SKM-1 treated with dmso at 0.1 percent for 144 hours (cell line): ENCODE measurements at regions not wholly inside any gene's neighbourhood (a gene's known extent, or its start where the extent isn't known, plus 50 kb on each side); places are given as distances from the start of the nearest gene placed in this dataset.

Experiments used
- DNase-seq: peaks from one replicate; lab custom pipeline; 2025; ENCODE audit not compliant: unreplicated experiment; lab: John Stamatoyannopoulos, UW

DNA sequence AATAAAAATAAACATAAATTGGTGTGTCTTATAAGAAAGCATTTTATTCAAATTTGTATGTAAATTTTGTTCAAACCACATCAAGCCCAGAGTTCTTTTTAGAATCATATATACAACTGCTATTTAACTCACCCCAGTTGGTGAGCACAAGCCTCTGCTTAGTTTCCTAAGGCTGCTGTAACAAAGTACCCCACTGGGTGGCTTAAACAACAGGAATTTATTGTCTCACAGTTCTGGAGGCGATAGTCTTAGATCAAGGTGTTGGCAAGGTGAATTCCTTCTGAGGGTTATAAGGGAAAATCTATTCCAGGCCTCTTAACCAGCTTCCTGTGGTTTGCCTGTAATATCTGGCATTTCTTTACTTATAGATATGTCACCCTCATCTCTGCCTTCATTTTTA, 1133.5 kb downstream of the OLFM4 start:
- DNase-seq = no peak

DNA sequence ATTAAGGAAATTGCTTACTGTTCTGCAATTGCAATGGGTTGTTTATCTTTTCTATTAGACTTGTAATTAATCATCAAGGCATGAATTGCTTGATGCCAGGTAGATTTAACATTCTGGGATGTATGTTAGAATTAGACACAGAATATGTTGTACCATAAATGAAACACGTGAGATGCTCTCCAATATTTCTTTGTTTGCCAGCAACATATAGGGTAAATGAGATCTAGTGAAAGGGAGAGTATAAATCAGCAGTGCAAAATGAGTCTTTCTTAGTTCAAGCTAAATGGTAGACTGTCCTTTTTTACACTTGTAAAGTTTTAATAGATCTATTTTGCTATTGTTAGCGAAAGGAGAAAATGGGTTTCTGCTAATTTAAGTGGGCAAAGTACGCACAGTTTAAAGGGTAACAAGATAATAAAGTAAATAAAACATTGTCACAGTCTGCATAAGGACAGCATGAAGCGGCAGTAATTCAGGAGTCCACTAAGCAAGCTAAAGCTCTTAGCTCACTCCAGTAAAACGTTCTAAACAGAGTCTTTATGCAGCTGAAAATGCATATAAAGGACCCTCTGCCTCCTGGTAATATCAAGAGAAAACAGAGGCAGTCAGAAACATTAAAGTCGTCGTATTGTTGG, 1137.1 kb downstream of the OLFM4 start:
- no peak for DNase-seq

DNA sequence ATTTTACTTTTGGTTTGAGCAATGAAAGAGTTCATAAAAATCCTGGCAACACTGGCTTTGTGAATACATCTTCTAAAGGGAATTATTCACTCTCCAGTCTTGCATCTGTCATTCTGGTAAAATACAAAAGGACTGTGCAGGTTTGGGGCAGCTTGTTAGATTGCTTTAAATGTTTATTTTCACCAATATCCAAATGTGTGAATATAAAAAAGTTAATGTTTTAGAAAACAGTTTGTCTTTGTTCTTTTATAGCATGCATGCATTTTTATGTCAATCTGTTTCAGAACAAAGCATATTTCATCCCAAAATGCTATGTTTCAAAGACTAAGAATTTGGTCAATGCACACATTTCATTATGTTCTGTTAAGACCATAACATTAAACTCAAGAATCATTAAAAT, 1145.4 kb downstream of the OLFM4 start:
- DNase-seq = no peak

DNA sequence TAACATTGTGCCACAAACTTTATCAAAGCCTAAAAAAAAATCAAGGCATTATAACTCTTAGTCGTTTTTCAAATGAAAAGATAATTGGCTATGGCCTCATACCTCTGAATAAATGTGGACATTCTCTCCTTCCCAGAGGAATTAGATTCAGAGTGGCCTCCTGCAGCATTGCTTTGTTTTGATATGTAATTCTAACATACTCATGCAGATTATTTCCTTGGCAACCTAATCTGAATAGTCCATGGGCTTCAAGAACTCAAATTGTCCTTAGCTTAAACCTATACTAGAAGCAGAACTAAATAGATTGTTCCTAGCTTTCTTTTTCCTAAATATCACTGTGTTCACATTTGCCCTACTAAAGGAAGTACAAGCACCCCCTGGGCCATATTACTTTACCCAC, 1146.9 kb downstream of the OLFM4 start:
- DNase-seq = no peak

DNA sequence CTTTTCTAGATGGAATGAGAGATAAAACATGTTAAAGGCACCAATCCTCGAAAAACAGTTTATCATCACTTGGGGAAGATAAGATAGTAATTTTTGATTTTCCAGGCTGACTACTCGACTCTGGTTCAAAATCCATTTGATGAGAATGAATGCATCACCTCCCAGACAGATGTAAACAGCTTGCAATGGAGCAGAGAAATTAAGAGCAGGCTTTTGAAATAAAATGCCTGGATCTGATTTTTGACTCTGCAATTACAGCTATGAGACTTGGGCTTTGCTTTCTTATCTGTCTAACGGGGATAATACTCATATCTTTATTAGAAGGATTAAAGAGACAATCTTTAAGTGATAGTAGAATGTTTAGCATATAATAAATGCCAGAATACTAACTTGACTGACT, 1148.9 kb downstream of the OLFM4 start:
- no peak for DNase-seq

DNA sequence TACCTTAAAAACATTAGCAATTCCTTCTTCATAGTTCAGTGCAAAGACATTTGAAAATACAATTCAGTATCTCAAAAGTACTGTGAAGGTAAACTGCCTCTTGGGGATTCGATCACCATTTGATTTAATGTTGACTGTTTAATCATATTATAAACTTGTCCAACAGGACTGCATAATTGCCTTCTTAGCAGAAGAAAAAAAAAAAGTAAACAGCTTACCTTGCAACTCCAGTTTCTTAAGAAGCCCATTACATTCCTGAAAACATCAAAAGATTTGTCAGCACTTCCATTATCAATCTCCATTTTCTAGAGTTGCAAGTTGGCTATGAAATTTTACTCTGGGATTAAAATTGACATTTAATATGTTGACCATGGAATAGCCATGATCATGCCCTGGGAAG, 1154.6 kb downstream of the OLFM4 start:
- DNase-seq = no peak

DNA sequence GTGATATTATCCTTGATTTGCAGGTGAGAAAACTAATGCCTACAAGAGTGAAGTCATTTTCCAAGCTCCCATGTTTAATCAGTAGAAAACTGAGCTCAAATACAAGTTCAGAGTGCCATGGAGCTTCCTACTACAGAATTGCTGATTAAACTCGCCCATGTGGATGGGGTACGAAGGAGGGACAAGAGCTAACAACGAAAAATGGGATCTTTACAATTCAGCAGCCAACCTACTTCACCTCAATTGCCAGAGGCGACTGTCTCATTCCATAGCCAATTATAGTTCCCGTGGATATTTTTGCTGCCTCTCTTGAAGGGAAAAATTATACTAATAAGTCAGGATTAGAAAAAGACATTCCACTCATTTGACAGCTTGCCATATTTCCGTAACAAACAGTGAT, 1155.1 kb downstream of the OLFM4 start:
- no peak for DNase-seq

DNA sequence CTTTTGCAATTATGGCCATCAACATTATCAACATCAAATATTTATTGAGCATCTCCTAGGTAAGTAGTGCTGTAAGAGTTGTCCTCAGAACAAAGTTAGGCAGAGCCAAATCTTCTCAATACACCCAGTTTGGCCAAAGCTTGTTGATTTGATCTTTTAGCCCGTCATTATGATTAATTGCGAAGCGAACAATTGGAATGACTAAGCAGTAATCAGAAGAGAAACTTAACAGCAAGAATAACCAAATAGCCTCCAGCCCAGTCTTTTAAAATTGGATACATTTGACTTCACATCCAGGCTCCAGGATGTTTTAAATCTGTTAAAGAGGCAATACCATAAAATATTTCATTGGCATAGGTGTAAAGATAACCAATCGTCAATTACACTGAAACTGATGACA, 1156.0 kb downstream of the OLFM4 start:
- no peak for DNase-seq

DNA sequence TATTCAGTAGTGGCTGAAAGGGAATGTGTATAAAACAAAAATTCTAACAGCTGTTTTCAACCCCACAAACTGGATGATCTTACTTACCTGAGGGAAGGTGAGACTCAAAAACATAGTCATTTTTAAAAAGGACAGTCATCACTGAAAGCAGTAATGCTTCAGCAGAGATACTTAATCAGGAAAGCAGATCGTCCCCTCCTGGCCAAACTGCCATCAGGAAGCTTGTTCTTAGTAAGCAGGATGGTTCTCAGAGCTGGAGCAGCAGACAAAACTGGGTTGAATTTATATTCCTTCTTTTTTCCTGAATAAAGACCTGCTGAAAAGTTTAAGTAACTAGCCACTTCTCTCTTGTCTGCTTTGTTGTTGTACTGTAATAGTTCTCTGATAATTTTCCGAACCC, 1156.5 kb downstream of the OLFM4 start:
- no peak for DNase-seq

DNA sequence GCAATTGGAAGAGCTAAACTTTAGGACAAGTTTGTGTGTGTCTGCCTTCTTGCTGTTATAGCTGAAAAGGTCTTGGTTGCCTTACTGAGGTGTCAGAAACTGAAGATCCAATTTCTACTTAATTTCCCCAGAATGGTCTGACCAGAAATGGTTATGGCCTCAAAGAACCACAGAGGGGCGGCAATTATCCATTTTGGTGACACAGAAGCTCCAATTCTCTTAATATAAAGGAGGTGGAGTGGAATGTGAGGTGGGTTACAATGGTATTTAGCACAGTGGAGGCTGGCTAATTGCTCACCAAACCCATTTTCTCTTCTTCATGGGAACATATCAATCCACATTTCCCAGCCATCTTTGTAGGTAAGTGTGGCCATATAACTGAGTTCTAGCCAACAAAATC, 1157.2 kb downstream of the OLFM4 start:
- DNase-seq = no peak

DNA sequence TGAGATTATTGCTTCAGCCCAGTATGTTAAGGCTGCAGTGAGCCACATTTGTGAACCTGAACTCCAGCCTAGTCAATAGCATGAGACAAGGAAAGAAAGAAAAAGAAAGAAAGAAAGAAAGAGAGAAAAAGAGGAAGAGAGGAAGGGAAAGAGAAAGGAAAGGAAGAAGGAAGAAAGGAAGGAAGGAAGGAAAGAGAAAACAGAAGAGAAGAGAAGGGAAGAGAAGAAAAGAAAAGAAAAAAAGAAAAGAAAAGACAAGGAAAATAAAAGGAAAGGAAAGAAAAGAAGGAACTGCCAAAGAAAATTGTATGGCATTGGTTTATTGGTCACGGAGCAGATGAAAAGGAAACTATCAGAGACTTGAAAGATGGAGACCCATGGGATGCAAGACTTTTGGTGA, 1158.8 kb downstream of the OLFM4 start:
- DNase-seq = no peak

DNA sequence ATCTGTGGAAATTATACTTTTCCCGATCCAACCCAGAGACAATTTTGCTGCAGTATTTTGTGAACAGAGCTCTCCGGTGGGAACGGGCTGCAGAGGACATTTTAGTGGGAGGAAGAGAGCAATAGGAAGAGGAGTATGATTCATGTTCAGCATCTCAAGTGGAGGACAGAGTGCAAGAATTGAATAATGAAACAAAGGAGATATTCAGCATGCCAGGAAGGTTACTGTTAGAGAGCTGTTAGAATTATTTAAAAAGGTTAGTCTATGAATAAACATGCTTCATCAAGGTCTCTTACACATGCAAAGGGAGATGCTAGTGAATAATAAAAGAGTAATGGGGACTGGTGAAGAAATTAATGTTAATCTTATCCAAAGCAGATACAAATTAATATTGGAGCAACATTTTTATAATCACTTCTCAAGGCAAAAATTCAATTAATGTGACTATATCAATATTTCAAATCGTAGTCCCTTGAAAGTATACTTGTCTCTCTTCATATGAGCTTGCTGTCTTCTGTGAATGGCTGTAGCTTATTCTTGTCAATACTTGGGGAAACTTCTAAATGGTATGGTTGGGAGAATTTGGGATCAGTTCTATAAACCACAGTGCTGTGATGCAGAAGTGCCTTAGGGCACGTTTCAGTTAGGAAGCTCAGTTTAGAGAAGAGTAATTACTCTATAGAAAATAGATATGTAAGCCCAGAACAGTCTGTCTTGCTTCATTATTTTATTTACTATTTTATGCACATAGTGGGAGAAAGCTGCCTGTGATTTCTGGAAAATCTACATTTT, 1165.8 kb downstream of the OLFM4 start:
- no peak for DNase-seq

DNA sequence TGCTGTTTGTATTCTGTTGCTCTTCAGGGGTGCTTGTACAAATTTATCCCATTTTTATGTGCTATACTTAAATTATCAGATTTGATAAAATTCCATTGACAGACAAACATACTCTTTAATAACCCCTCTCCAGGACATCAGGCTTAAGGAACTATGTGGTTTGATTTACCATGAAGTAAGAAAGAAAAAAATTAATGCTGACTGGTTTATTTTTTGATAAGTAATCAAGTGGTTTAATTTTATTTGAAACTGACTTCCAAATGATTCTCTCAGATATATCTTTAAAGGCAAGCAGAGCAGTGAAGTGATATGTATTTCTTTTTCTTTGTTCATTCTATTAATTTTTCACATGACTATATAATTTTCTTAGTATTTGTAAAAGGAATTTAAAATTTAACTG, 1168.1 kb downstream of the OLFM4 start:
- no peak for DNase-seq

DNA sequence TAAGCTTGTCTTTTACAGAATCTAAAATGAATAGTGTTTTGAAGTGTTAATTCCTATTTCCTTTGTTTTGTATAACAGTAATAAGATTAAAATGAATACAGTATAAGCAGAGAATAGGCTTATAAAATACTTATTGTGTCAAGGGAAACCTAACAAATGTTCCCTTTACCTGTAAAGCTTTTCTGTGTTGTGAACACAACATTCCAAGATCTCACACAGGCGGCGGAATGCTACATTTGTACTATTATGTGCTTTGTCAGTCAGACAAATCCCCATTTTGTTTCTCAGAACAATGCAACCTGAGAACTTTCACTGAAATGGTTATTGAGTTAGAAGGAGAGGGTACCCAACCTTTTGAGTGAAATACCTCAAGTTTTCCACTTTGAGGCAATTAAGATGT, 1170.3 kb downstream of the OLFM4 start:
- no peak for DNase-seq

DNA sequence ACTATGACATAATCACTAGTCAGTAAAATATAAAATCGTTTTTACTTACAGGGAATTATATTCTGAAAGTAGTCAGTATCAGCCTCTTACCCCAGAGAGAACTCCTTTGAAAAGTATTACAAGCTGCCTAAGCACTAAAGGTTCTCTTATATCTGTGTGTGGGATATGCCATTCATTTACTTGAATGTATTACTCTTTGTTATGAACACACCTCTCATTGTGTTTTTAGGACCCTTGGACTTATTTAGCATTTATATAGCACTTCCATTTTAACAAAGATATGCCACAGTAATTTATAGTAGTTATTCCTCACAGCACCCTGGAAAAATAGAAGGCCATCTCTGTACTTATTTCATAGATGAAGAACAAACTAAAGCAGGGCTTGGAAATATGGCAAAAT, 1178.0 kb downstream of the OLFM4 start:
- DNase-seq = no peak

DNA sequence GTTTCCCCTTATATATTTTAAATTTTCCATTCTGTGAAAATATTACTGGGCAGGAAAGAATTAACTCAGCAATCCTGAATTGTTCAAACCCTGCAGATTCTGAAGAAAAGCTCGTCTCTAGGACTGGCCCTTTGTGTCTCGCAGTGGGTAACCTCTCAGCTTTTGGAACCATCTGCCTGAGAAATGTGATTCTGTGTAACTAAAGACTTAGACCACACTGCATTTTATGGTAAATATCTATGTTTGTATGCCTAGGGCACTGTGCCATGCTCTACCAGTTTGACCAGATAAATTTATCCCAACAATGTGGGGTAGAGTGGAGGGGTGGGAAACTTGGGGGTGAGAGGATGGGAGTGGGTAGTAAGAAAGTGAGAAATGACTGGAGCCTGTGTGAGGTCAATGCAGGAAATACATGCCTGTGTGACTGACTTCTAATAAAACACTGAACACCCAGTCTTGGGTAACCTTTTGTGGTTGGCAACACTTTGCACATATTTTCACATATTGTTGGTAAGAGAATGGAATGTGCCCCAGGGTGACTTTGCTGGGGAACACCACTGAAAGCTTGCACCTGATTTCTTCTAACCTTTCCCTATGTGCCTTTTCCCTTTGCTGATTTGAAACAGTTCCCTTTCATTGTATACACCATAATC, 1181.9 kb downstream of the OLFM4 start:
- no peak for DNase-seq

DNA sequence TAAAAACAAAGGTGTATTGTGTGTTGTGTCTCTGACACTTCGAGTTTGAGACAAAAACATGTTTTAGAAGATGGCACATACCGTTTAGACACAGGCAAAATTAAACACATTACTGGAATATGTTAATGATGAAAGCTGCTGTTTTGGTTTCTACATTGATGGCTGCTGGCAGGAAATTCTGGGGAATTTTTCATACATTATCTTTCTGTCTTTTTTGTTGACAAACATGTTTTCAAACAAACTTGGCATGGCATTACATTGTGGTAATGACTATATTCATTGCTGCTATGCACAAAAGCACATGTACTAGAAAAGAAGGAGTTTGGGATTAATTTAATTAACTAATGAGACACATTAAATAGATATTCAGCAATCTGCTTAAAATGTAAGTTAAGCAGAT, 1187.6 kb downstream of the OLFM4 start:
- DNase-seq = no peak

DNA sequence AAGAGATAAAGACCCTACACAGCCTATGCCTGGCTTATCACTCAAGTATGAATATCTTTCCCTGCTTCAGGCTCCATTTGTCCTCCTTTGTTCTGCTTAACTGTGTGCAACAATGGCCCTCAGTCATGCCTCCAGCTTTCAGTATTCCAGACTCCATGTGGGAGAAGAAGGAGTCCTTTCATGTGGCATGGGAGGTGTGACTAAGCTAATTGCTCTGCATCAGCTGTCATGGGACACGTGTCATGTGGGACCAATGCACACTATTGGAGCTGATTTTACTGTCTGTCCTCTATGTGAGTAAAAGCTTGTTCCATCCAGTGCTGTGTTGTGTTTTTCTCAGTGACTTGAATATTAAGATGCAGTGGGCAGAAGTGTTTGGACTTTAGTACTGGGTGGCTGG, 1198.3 kb downstream of the OLFM4 start:
- DNase-seq = no peak

DNA sequence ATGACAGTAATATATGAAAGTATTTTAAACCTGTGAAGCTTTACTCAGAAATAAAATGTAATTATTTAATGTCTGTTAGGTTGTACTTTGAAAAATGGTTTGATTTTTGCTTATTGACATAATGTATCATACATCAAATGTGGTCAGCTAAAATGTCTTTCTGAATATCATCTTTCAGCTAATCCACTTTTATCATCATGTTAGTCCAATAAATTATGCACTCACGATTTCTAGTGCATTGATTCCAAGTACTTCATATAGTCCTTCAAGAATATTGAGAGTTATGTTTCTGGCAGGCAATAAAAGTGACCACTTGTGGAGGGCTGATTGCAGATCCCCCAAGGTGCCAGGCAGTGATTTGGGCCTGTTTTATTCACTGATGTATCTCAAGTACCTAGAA, 1204.1 kb downstream of the OLFM4 start:
- DNase-seq = no peak

DNA sequence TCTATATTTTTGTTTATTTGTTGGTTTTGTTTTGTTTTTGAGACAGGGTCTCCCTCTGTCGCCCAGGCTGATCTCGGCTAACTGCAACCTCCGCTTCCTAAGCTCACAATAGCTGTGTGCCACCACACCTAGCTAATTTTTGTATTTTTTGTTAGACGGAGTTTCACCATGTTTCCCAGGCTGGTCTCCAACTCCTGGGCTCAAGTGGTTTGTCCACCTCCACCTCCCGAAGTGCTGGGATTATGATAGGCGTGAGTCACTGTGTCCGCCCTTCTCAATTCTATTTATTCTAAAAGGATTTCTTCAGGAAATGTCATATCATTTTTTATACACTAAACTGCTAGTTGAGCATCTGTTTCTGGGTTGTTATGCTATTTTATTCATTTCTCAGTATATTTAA, 1206.0 kb downstream of the OLFM4 start:
- DNase-seq = no peak

DNA sequence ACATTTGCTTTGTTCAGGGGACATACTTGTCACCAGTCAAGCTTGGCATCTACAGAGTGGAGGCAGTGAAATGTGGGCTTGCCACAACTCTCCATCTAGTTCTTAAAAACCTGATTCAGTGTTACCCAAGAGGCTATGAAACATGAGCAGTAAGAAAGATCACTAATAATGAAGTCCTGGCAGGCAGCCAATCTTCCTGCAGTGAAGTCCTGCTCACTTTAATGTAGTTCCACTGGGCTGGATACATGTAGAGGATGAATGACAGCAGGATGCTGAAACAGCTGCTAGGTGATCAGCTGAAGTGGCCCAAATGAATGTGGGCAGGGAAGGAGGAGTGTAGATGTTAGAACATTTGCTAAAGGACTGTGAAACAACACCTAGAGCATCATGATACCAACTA, 1213.1 kb downstream of the OLFM4 start:
- no peak for DNase-seq

DNA sequence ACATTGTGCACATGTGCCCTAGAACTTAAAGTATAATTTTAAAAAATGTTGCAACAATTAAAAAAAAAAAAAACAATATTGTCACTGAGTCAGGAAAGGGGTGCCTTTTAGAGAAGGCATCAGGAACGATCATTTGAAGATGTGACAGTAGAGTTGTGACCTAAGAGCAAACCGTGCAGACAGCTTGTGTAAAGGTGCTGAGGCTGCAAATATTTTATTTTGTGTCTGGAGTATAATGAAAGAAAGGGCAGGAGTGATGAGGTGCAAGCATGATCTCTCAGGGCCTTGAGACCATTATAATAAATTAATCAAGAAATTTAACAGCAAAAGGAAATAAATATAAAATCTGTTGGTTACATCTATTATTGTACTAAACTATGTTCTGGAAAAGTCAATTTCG, 1219.7 kb downstream of the OLFM4 start:
- no peak for DNase-seq

DNA sequence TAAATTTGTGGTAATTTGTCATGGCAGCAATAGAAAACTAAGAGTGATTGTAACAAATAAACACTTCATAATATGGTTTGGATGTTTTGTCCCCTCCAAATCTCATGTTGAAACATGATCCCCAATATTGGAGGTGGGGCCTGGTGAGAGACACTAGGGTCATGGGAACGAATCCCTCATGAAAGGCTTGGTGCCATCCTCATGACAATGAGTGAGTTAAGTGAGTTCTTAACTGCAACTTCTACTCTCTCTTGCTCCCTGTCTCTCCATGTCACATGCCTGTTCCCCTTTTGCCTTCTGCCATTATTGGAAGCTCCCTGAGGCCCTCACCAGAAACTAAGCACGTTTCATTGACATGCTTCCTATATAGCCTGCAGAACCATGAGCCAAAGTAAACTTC, 1233.2 kb downstream of the OLFM4 start:
- DNase-seq = no peak
